ENCODE measurements at regions not wholly inside any gene's neighbourhood (a gene's known extent, or its start where the extent isn't known, plus 50 kb on each side); places are given as distances from the start of the nearest gene placed in this dataset.

GRCh38 chr5:167232675-167233311 lies 1058.7 kb upstream of the WWC1 start:
- Mint-ChIP-seq H3K27ac (no peak overlapping the region), H3K36me3 (no peaks in the 10 kb centered on the region), H3K4me1 (no peaks in the 10 kb centered on the region), H3K4me3 (no peak overlapping the region), H3K9me3 (peaks cover 6% of the 10 kb centered on the region)
- no peak for ATAC-seq
- no peak for DNase-seq (ENCODE audit: low spot score in 2 of 2)

DNA sequence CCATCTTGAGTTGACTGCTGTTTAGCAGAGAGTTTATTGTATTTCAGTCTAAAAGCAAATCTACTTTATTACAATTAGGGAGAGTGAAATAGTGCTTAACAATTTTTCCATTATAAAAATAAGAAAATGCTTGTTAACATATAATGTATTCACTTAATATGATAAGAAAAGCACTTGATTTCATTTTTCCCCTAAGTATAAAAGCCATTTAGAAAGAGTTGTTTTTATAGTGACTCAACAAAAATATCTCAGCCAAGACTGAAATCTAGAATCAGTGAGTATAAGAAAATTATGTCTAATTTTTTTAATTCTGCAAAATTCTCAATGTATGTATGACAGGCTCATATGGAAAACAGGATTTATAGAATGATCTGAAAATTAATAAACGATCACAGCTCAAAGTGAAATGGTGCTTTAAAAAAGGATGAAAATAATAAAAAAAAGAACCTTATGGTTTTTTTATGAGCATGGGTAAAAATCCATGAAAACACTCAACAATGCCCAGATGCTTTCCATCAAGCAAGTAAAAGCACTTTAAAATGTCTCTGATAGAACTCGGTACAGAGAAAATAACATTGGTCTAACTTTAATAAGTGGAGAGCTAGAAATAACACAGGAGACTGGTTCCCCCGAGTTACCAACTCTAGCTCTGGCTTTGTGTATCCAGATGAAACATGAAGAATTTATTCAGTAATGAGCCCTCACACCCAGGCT lies 1057.8 kb upstream of the WWC1 start:
- ATAC-seq, result no peak
- Mint-ChIP-seq H3K4me1 (no peaks in the 10 kb centered on the region), H3K9me3 (peaks cover 8% of the 10 kb centered on the region), H3K4me3 (no peak overlapping the region), H3K27ac (no peak overlapping the region), H3K36me3 (no peaks in the 10 kb centered on the region)
- DNase-seq (ENCODE audit: low spot score in 2 of 2), result no peak

DNA sequence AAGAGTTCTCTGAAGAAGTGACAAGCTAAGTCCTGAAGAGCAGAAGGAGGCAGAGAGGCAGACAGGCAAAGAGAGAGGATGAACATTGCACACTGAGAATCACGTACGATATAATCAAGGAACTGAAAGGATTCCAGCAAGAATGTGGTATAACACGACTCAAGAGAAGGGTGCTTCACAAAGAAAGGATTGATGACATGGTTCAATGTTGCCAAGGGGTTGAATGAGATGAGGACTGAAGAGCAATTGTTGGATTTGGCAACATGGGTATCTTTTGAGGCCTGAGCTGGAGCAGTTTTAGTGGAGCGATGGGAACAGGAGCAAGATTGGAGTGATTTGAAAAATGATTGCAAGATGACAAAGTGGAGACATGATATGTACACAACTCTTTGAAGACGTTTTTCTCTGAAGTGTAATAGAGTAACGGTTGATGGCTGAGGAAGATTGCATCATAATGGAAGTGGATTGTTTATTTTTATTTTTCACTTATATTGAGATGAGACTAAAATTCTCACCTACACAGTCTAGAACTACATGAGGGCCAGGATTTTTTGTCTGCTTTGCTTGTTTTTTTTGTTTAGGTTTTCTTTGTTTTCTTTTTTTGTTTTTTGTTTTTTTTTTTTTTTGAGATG lies 1049.9 kb upstream of the WWC1 start:
- ATAC-seq (no peak), DNase-seq (ENCODE audit: low spot score in 2 of 2) (no peak)
- H3K36me3 Mint-ChIP-seq, result no peaks in the 10 kb centered on the region
- H3K27ac Mint-ChIP-seq, result no peak overlapping the region
- no peak overlapping the region for H3K4me3 Mint-ChIP-seq
- peaks cover 11% of the 10 kb centered on the region for H3K9me3 Mint-ChIP-seq
- no peaks in the 10 kb centered on the region for H3K4me1 Mint-ChIP-seq

- DNase-seq (ENCODE audit: low spot score in 2 of 2) (no peak), ATAC-seq (no peak)
- Mint-ChIP-seq H3K36me3 (no peaks in the 10 kb centered on the region), H3K4me1 (no peaks in the 10 kb centered on the region), H3K9me3 (peaks cover 11% of the 10 kb centered on the region), H3K4me3 (no peak overlapping the region), H3K27ac (no peak overlapping the region)
These were observed 1048.7 kb upstream of the WWC1 start for GRCh38 chr5:167242701-167243100.

GRCh38 chr5:167243463-167243862 lies 1048.0 kb upstream of the WWC1 start:
- peaks cover 12% of the 10 kb centered on the region for H3K9me3 Mint-ChIP-seq
- DNase-seq (ENCODE audit: low spot score in 2 of 2), result no peak
- no peak overlapping the region for H3K4me3 Mint-ChIP-seq
- no peaks in the 10 kb centered on the region for H3K4me1 Mint-ChIP-seq
- no peaks in the 10 kb centered on the region for H3K36me3 Mint-ChIP-seq
- H3K27ac Mint-ChIP-seq, result no peak overlapping the region
- ATAC-seq, result no peak

DNA sequence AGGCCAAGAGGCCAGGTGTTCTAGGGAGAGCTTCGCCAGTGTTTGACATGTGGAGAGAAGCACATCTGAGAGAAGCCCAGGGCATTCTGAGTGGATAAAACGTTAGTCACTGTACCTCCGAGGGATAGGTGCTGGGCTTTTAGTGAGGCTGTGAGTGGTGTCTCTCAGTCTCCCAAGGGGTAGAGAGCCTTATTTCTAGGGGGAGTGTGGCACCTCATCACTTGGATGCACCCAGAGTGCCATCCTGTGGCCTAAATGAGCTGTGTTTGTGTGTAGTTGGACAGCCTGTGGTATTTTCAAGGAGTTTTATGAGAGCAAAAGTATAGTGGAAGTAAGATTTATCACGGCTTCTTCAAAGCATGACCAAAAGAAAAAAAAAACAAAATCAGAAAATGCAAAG lies 1046.9 kb upstream of the WWC1 start:
- H3K27ac Mint-ChIP-seq, result no peak overlapping the region
- no peaks in the 10 kb centered on the region for H3K4me1 Mint-ChIP-seq
- no peak overlapping the region for H3K4me3 Mint-ChIP-seq
- DNase-seq (ENCODE audit: low spot score in 2 of 2), result no peak
- H3K9me3 Mint-ChIP-seq, result peaks cover 15% of the 10 kb centered on the region
- no peaks in the 10 kb centered on the region for H3K36me3 Mint-ChIP-seq
- no peak for ATAC-seq

- Mint-ChIP-seq H3K36me3 (no peaks in the 10 kb centered on the region), H3K27ac (no peak overlapping the region)
These were observed 1045.6 kb upstream of the WWC1 start for GRCh38 chr5:167245868-167246267.

GRCh38 chr5:167247816-167248215 lies 1043.6 kb upstream of the WWC1 start:
- DNase-seq (ENCODE audit: low spot score in 2 of 2) (no peak), ATAC-seq (no peak)
- Mint-ChIP-seq H3K4me1 (no peaks in the 10 kb centered on the region), H3K9me3 (peaks cover 13% of the 10 kb centered on the region), H3K4me3 (no peak overlapping the region), H3K36me3 (no peaks in the 10 kb centered on the region), H3K27ac (no peak overlapping the region)

More at GRCh38 chr5:167245868-167246267, 1045.6 kb upstream of the WWC1 start:
- ATAC-seq, result no peak
- DNase-seq (ENCODE audit: low spot score in 2 of 2), result no peak
- peaks cover 16% of the 10 kb centered on the region for H3K9me3 Mint-ChIP-seq
- no peaks in the 10 kb centered on the region for H3K4me1 Mint-ChIP-seq
- H3K4me3 Mint-ChIP-seq, result no peak overlapping the region

DNA sequence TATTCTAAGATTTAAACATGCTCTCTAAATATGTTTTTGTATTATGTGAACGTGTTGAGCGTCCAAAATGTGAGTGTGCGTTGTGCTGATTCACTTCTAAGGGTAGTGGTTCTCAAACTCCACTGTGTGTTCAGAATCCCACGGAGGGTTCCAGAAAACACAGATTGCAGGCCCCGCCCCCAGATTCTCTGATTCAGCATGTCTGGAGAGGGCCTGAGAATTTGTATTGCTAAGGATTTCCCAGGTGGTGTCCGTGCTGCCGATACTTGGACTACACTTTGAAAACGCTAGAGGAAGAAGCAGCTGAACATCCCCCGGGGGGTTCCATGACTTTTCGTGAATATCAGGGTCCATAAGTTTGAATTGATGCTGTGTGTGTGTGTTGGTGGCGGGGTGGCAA lies 1043.2 kb upstream of the WWC1 start:
- H3K9me3 Mint-ChIP-seq, result peaks cover 13% of the 10 kb centered on the region
- H3K27ac Mint-ChIP-seq, result no peak overlapping the region
- no peaks in the 10 kb centered on the region for H3K4me1 Mint-ChIP-seq
- DNase-seq (ENCODE audit: low spot score in 2 of 2) (no peak), ATAC-seq (no peak)
- H3K36me3 Mint-ChIP-seq, result no peaks in the 10 kb centered on the region
- no peak overlapping the region for H3K4me3 Mint-ChIP-seq

DNA sequence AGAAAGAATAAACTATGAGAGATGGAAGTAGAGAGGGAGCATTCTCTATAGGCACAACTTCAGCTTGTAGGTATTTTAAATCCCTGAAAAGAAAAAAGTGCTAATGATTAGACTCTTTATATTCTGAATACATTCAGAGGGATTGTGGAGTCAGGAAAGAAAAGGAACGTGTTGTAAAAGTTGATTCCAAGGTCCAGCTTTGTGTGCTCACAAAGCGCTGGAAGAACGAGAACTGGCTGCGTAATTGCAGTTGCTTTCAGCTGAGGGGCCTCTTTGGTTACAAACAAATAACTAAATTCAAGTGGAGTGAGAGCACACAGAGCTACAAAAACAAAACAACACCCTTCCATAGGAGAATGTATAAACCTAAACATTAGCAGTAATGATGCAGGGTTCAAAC lies 1040.4 kb upstream of the WWC1 start:
- ATAC-seq (no peak), DNase-seq (ENCODE audit: low spot score in 2 of 2) (no peak)
- no peak overlapping the region for H3K27ac Mint-ChIP-seq
- no peaks in the 10 kb centered on the region for H3K36me3 Mint-ChIP-seq
- H3K9me3 Mint-ChIP-seq, result peaks cover 16% of the 10 kb centered on the region
- H3K4me1 Mint-ChIP-seq, result no peaks in the 10 kb centered on the region
- no peak overlapping the region for H3K4me3 Mint-ChIP-seq

GRCh38 chr5:167254132-167254531 lies 1037.3 kb upstream of the WWC1 start:
- Mint-ChIP-seq H3K4me1 (no peaks in the 10 kb centered on the region), H3K36me3 (no peaks in the 10 kb centered on the region), H3K27ac (no peak overlapping the region), H3K4me3 (no peak overlapping the region), H3K9me3 (peaks cover 23% of the 10 kb centered on the region)
- ATAC-seq (no peak), DNase-seq (ENCODE audit: low spot score in 2 of 2) (no peak)

- DNase-seq (ENCODE audit: low spot score in 2 of 2), result no peak
- Mint-ChIP-seq H3K4me1 (no peaks in the 10 kb centered on the region), H3K9me3 (peaks cover 18% of the 10 kb centered on the region), H3K27ac (no peak overlapping the region), H3K4me3 (no peak overlapping the region), H3K36me3 (no peaks in the 10 kb centered on the region)
- no peak for ATAC-seq
These were observed 1035.5 kb upstream of the WWC1 start for GRCh38 chr5:167255926-167256325.

- peaks cover 13% of the 10 kb centered on the region for H3K9me3 Mint-ChIP-seq
- ATAC-seq, result no peak
- no peak overlapping the region for H3K27ac Mint-ChIP-seq
- H3K4me3 Mint-ChIP-seq, result no peak overlapping the region
- H3K36me3 Mint-ChIP-seq, result no peaks in the 10 kb centered on the region
- no peak for DNase-seq (ENCODE audit: low spot score in 2 of 2)
- H3K4me1 Mint-ChIP-seq, result no peaks in the 10 kb centered on the region
These were observed 1031.6 kb upstream of the WWC1 start for GRCh38 chr5:167259806-167260205.

DNA sequence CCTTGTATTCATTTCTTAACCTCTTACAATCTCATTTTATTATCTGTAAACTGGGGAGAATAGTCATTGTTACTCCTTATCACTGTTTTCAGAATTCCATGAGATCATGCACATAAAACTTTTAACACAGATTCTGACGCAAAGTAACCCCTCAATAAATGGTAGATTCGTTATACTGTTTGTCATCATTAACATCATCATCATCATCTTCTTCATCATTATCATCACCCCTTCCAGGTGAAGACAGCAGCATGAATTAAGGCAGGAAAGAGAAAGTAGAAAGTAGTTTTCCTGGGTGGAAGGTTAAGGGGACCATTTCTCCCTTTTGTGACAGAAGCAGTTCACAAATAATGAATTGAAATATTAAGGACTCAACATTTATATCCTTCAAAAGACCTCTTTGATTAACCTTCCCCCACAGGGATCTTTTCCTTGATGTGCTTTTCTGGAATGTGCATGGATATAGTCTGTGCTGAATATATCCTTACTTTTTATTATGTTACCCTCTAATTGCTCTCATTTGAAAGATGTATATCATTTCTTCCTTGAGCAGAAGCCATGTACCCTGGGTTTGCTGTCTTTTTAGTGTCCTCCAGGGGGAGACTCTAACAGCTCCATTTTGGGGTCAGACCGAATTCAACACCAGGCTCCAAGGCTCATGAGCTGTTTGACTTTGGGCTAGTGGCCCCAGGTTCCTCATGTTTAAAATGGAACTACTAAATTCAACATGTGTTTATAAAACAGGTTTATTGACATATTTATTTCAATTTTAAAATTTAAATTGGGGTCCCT lies 1029.9 kb upstream of the WWC1 start:
- ATAC-seq (no peak), DNase-seq (ENCODE audit: low spot score in 2 of 2) (no peak)
- Mint-ChIP-seq H3K27ac (no peak overlapping the region), H3K4me3 (no peak overlapping the region), H3K4me1 (no peaks in the 10 kb centered on the region), H3K36me3 (no peaks in the 10 kb centered on the region), H3K9me3 (peaks cover 12% of the 10 kb centered on the region)

GRCh38 chr5:167263185-167263584 lies 1028.3 kb upstream of the WWC1 start:
- no peaks in the 10 kb centered on the region for H3K36me3 Mint-ChIP-seq
- peaks cover 9% of the 10 kb centered on the region for H3K9me3 Mint-ChIP-seq
- DNase-seq (ENCODE audit: low spot score in 2 of 2), result no peak
- H3K4me1 Mint-ChIP-seq, result no peaks in the 10 kb centered on the region
- no peak overlapping the region for H3K27ac Mint-ChIP-seq
- no peak overlapping the region for H3K4me3 Mint-ChIP-seq
- ATAC-seq, result no peak
